SU-DHL-6 (cell line): ENCODE measurements at regions not wholly inside any gene's neighbourhood (a gene's known extent, or its start where the extent isn't known, plus 50 kb on each side); places are given as distances from the start of the nearest gene placed in this dataset.

Experiments
- EZH2phosphoT487 ChIP-seq: fragments of 200-600 bp; sonication (generic), shearing (Covaris generic); conservative IDR thresholded peaks from 2 replicates; pipeline ENCODE4 v1.6.1; 2018; ENCODE audit warnings: mild to moderate bottlenecking, antibody characterized with exemption, low read length, moderate library complexity, mixed read lengths
- TF ChIP-seq, protein P1 (sequence below): fragments of 200-600 bp; sonication (generic); IDR thresholded peaks from one replicate; pipeline ENCODE4 v1.5.1; 2017; ENCODE audit warnings: antibody characterized with exemption, mild to moderate bottlenecking, low read length, moderate library complexity; ENCODE audit not compliant: insufficient read depth, poor library complexity, severe bottlenecking

- TF ChIP-seq, protein P1, sequence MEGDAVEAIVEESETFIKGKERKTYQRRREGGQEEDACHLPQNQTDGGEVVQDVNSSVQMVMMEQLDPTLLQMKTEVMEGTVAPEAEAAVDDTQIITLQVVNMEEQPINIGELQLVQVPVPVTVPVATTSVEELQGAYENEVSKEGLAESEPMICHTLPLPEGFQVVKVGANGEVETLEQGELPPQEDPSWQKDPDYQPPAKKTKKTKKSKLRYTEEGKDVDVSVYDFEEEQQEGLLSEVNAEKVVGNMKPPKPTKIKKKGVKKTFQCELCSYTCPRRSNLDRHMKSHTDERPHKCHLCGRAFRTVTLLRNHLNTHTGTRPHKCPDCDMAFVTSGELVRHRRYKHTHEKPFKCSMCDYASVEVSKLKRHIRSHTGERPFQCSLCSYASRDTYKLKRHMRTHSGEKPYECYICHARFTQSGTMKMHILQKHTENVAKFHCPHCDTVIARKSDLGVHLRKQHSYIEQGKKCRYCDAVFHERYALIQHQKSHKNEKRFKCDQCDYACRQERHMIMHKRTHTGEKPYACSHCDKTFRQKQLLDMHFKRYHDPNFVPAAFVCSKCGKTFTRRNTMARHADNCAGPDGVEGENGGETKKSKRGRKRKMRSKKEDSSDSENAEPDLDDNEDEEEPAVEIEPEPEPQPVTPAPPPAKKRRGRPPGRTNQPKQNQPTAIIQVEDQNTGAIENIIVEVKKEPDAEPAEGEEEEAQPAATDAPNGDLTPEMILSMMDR = no peak
- no peak for TF ChIP-seq EZH2phosphoT487
Measured at GRCh38 chr5:124245276-124245675, 501.2 kb downstream of the ZNF608 start.
